ENCODE measurements at regions not wholly inside any gene's neighbourhood (a gene's known extent, or its start where the extent isn't known, plus 50 kb on each side); places are given as distances from the start of the nearest gene placed in this dataset.

DNA sequence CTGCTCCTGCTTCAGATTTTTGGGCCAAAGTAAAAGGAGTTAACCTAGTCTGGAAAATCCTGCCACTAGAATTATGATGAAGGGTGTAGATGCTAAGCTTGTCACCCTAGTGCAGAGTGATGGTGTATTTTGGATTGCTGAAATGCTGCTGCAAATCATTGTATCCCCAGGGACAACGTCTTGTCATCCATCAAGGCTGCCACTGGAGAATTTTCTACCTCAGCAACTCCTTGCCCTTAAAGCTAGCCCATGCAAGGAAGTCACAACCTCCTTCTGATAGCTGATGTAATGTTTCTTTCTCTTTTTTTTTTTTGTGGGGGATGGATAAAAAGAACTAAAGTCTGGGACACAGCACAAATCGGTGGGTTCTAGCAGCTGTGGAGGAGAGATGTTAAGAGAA lies 139.4 kb upstream of the FRMD6 start:
- no peak for ATAC-seq
- TF ChIP-seq POLR2A (IDR thresholded peaks at IDR 0.05) = no peak
- TF ChIP-seq, protein P1, sequence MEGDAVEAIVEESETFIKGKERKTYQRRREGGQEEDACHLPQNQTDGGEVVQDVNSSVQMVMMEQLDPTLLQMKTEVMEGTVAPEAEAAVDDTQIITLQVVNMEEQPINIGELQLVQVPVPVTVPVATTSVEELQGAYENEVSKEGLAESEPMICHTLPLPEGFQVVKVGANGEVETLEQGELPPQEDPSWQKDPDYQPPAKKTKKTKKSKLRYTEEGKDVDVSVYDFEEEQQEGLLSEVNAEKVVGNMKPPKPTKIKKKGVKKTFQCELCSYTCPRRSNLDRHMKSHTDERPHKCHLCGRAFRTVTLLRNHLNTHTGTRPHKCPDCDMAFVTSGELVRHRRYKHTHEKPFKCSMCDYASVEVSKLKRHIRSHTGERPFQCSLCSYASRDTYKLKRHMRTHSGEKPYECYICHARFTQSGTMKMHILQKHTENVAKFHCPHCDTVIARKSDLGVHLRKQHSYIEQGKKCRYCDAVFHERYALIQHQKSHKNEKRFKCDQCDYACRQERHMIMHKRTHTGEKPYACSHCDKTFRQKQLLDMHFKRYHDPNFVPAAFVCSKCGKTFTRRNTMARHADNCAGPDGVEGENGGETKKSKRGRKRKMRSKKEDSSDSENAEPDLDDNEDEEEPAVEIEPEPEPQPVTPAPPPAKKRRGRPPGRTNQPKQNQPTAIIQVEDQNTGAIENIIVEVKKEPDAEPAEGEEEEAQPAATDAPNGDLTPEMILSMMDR (IDR thresholded peaks at IDR 0.05 in 4 of 5, conservative IDR thresholded peaks at IDR 0.05 in 1 of 5) = no peak

DNA sequence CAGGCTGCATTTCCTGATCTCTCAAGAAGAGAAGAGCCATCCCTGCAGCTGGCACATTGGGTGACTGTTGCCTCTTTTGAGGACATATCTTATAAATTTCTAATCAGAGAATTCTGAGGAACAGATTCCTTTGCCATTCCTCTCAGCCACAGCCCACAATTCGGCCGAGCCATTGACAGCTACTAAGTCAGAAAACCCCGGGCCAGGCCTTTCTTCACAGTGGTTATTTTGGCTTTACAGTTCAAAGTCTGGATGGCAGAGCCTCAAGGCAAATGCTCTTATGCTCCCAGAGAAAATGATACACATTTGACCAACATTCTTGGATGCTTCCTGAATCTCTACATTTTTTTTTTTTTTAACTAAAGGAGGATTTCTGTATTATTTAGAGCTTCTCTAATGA lies 138.4 kb upstream of the FRMD6 start:
- no peak overlapping the region for H3K27ac ChIP-seq
- no peaks in the 10 kb centered on the region for H3K36me3 ChIP-seq
- no peaks in the 10 kb centered on the region for H3K27me3 ChIP-seq
- ATAC-seq = no peak
- in situ Hi-C loops (cut with MboI; ENCODE audit: low sequenced_read_pairs in 4 of 4) = no loop called here
- no peaks in the 10 kb centered on the region for H3K9me3 ChIP-seq
- H3K4me1 ChIP-seq = peaks cover 0 to 2% of the 10 kb centered on the region in 2 donors
- H3K4me3 ChIP-seq = no peak overlapping the region
- intact Hi-C loops (cut with DNase I; ENCODE audit: low total_unique reads) = no loop called here
- no peak for DNase-seq
- TF ChIP-seq POLR2A (IDR thresholded peaks at IDR 0.05) = no peak
- TF ChIP-seq, protein P1 (IDR thresholded peaks at IDR 0.05 in 4 of 5, conservative IDR thresholded peaks at IDR 0.05 in 1 of 5) = no peak

More for the DNA sequence above, 139.4 kb upstream of the FRMD6 start:
- H3K27ac ChIP-seq = no peak overlapping the region
- intact Hi-C loops (cut with DNase I; ENCODE audit: low total_unique reads) (no loop called here), in situ Hi-C loops (cut with MboI; ENCODE audit: low sequenced_read_pairs in 4 of 4) (no loop called here)
- H3K36me3 ChIP-seq = no peaks in the 10 kb centered on the region
- no peak overlapping the region for H3K4me3 ChIP-seq
- DNase-seq = no peak
- H3K27me3 ChIP-seq = no peaks in the 10 kb centered on the region
- no peaks in the 10 kb centered on the region for H3K9me3 ChIP-seq
- H3K4me1 ChIP-seq = peaks cover 0 to 5% of the 10 kb centered on the region in 2 donors

GRCh38 chr14:51513933-51514332 lies 137.8 kb upstream of the FRMD6 start:
- H3K36me3 ChIP-seq = no peaks in the 10 kb centered on the region
- H3K27ac ChIP-seq = no peak overlapping the region
- H3K27me3 ChIP-seq = no peaks in the 10 kb centered on the region
- DNase-seq = no peak
- intact Hi-C loops (cut with DNase I; ENCODE audit: low total_unique reads) = no loop called here
- in situ Hi-C loops (cut with MboI; ENCODE audit: low sequenced_read_pairs in 4 of 4) = no loop called here
- no peaks in the 10 kb centered on the region for H3K4me1 ChIP-seq
- ATAC-seq = no peak
- no peak overlapping the region for H3K4me3 ChIP-seq
- TF ChIP-seq POLR2A (IDR thresholded peaks at IDR 0.05) = no peak
- TF ChIP-seq, protein P1 (IDR thresholded peaks at IDR 0.05 in 4 of 5, conservative IDR thresholded peaks at IDR 0.05 in 1 of 5) = no peak
- no peaks in the 10 kb centered on the region for H3K9me3 ChIP-seq

GRCh38 chr14:51515611-51516010 lies 136.1 kb upstream of the FRMD6 start:
- Histone ChIP-seq H3K27me3 (no peaks in the 10 kb centered on the region), H3K9me3 (no peaks in the 10 kb centered on the region), H3K4me1 (no peaks in the 10 kb centered on the region), H3K27ac (no peak overlapping the region), H3K4me3 (no peak overlapping the region), H3K36me3 (no peaks in the 10 kb centered on the region)
- in situ Hi-C loops (cut with MboI; ENCODE audit: low sequenced_read_pairs in 4 of 4) (no loop called here), intact Hi-C loops (cut with DNase I; ENCODE audit: low total_unique reads) (no loop called here)
- TF ChIP-seq, protein P1 (IDR thresholded peaks at IDR 0.05 in 4 of 5, conservative IDR thresholded peaks at IDR 0.05 in 1 of 5) = no peak
- no peak for TF ChIP-seq POLR2A (IDR thresholded peaks at IDR 0.05)
- ATAC-seq = no peak
- no peak for DNase-seq

DNA sequence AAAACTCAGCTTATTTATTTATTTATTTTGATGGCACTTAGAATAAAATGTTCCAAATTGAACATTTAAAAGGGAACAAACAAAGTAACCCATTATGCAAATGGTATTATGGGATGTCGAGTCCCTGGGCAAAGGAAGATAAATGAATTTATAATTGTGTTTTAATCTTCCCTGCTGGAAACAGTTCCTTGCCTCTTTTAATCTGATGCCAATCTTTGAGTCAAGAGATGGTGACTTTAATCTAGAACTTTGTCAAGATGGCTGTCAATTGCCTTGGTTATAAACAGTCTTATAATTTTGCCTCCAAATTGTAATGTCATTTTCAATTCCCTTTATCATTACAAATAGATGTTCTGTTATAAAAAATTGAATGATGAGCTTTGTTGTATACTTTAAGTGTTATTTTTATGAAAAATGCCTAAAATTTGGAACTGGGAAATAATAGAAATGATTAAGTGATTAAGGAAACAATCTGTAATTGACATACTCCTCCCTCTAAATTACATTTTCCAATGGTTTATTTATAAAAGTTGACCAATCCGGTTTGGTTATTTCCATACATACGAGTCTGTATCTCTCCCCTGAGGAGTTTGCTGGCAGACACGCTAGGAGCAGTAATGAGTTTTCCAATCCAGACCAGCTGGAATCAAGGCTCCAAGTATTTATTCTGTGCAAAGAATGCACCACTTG lies 134.9 kb upstream of the FRMD6 start:
- Histone ChIP-seq H3K9me3 (no peaks in the 10 kb centered on the region), H3K27me3 (no peaks in the 10 kb centered on the region), H3K36me3 (no peaks in the 10 kb centered on the region), H3K4me3 (no peak overlapping the region), H3K27ac (no peak overlapping the region), H3K4me1 (no peaks in the 10 kb centered on the region)
- no peak for DNase-seq
- TF ChIP-seq POLR2A (IDR thresholded peaks at IDR 0.05) = no peak
- TF ChIP-seq, protein P1 (IDR thresholded peaks at IDR 0.05 in 4 of 5, conservative IDR thresholded peaks at IDR 0.05 in 1 of 5) = no peak
- intact Hi-C loops (cut with DNase I; ENCODE audit: low total_unique reads) (no loop called here), in situ Hi-C loops (cut with MboI; ENCODE audit: low sequenced_read_pairs in 4 of 4) (no loop called here)
- no peak for ATAC-seq

Measured in gastrocnemius medialis (tissue), 4 donors.